ENCODE measurements at regions not wholly inside any gene's neighbourhood (a gene's known extent, or its start where the extent isn't known, plus 50 kb on each side); places are given as distances from the start of the nearest gene placed in this dataset.
"Not testable (repeated sequence)": the region's sequence is repeated elsewhere in the genome, so short reads cannot be mapped to it uniquely, and the experiment has no call there.

DNA sequence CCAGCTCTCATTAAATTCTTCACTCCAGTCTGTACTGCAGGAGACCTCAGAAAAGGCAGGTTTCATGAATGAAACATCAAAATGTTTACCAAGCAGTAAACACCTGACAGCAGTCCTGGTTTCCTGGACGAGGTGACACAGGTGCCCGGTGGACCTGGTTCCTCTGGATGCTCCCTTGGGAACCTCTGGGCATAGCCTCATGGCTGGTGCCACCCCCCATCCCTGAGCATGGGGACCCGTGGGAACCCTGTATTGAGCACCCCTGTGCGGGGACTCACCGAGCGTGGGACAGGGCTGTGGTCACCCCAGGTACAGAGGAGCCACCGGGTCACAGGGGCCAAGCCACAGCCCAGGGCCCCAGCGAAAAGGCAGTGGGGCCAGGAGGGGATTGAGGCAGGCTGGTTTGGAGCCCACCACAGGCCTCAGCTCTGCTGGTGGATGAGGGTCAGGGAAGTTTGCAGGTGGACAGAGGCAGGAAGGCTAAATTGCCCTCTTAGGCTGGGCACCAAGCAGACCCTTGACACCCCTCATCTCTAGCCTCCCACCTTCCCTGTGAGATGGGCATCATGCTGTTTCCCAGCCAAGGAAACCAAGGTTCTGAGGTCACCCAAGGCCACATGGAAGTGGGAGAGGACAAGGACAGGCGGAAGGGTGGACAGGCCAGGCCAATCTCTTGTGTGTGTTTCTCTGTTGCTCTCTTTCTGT is 158.4 kb downstream of the PTPRU start:
- no peak for DNase-seq

DNA sequence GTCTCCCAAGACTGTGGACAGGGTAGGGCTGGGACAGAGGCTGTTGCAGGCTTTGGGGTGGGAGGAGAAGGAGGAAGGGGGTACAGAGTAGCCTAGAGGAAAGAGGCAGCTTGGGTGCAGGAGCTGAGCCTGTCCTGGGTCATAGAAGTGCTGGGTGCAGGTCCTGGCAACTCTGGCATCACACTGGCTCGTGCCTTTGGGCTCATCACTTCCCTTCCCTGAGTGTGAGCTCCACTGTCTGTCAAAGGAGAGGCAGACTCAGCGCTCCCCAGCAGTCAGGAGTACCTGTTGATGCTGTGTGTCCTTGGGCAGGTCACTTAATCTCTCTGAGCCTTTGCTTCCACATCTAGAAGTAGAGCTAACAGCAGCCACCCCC is 157.1 kb downstream of the PTPRU start:
- DNase-seq = no peak

- DNase-seq = no peak
Observed at GRCh38 chr1:29392486-29393450, 156.4 kb downstream of the PTPRU start.

- no peak for DNase-seq
Observed at GRCh38 chr1:29392036-29392435, 155.7 kb downstream of the PTPRU start.

DNA sequence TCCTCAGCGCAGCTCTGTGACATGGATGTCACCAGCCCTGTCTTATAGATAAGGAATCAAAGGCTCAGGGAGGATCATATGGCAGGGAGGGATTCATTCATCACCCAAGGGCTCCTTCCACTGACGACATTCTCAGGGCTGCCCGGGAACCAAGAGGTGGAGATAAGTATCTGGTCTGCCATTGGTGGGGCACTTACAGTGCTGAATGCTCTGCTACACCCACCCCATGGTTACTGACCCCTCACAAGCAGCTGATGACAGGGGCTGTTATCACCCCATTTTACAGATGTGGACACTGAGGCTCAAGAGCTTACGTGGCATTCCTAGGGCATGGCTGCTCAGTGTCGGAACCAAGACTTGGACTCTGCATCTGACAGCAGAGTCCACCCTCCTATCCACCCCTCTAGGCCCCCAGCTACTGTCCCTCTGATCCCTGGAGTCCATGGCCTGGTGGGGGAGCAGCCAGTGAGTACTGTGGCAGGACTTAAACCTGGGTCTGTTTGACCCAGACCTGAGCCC is 155.1 kb downstream of the PTPRU start:
- no peak for DNase-seq

GRCh38 chr1:29390491-29391361 is 154.4 kb downstream of the PTPRU start:
- no peak for DNase-seq

- no peak for DNase-seq
Observed at GRCh38 chr1:29390075-29390474, 153.8 kb downstream of the PTPRU start.

DNA sequence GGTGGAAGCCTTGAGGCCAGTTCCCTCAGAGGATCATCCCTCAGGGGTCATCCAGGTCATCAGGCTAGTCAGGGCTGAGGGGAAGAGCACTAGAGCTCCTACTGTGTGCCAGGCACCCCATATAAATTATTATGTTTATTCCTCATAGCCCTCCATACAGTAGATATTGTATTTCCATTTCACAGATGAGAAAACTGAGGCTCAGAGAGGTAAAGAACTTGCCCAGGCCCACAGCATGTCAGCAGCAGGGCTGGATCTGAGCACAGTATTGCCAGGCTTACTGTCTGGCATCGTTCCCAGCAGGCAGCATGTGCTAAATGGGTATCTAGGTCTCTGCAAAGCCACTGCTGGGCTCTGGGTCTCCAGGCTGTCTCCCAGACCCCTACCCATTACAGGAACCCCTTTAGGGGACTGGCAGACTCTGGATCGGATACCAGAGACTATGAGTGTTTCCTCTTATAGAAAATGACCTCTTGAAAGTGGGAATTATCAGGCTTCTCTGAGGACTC is 153.3 kb downstream of the PTPRU start:
- DNase-seq = no peak

DNA sequence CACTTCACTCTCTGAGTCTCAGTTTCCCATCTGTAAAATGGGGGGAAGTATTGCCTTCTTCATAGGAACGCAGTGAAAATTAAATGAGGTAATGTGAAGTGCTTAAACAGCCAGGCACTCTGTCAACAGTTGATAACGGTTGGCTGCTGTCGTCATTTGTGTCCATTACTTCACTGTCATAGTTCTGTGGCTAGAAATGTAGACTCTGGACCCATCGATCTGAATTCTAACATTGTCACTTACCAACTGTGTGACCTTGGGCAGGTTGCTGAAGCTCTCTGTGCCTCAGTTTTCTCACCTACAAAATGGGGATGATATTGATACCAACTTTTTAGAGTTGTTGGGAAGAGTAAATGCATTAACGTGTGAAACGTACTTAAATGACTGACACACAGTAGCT is 152.6 kb downstream of the PTPRU start:
- DNase-seq = no peak

- no peak for DNase-seq
Observed at GRCh38 chr1:29388170-29388569, 151.8 kb downstream of the PTPRU start.

DNA sequence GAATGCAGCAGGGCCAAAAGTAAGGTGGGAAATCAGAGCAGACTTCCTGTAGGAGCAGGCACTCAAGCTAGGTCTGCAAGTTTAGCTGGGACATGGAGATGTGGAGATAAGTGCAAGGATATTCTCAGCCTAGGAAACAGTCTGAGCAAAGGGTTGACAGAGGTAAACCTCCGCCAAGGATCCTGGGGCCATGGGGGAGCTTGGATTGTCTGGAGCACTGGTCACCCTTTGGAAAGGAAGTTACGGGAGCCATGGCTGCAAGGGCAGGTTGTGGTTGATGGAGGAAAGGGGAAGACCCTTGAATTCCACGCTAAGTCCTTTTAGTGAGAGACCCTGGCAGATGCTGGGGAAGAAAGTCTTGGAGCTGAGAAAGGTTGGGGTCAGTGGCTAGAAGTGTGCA is 150.9 kb downstream of the PTPRU start:
- DNase-seq = no peak

DNA sequence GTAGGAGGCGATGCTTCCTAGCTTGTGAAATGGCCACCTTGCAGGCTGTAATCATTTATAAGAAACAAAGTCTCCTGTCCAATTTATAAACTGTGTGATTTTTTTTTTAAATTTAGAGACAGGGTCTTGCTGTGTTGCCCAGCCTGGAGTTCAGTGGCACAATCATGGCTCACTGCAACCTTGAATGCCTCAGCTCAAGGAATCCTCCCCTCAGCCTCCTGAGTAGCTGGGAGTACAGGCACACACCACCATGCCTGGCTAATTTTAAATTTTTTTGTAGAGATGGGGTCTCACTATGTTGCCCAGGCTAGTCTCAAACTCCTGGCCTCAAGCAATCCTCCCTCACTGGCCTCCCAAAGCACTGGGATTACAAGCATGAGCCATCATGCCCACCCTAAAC is 150.1 kb downstream of the PTPRU start:
- not testable (repeated sequence) for DNase-seq

DNA sequence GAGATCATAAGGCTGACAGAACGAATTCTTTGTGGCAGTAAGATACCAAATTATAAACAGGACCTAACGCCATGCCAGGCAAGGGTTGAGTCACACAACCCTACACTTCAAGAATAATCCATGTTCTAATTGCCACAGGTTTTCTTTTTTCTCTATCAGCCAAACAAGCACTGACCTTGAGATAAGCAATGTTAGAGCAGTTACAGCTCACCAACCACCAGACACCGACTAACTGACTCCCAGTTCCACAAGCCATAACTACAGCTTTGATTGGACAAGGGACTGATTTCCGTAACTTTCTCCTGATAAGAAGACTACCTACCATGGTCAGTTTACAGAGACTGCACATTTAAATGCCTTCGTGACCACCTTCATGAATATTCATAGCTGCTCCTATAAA is 149.6 kb downstream of the PTPRU start:
- no peak for DNase-seq

DNA sequence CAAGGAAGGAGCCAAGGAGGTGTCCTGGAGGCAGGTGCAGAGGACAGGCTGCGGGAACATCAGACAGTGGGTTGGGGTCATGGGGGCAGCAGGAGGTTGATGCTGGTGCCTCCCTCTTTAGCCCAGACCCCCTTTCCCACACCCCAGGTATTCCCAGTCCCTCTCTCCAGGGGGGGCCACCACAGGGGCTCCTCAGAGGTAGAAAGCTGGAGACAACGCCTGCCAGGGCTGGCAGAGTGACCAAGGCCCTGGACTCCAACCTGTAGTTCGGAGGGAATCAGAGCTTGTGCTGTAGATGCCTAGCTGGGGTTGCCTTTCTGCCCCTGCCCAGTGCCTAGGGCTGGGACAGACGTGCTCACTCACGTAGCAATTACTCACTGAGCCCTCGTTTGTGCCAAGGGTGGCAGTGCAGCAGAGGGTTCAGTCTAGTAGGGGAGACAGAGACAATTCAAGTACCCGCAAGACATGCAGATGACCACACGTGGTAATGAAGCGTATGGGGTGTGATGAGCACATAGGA is 148.2 kb downstream of the PTPRU start:
- DNase-seq = no peak

- DNase-seq = no peak
Observed at GRCh38 chr1:29383746-29384371, 147.5 kb downstream of the PTPRU start.

GRCh38 chr1:29382851-29383745 is 146.8 kb downstream of the PTPRU start:
- DNase-seq = no peak

GRCh38 chr1:29381426-29381825 is 145.1 kb downstream of the PTPRU start:
- no peak for DNase-seq

- no peak for DNase-seq
Observed at GRCh38 chr1:29380532-29380931, 144.2 kb downstream of the PTPRU start.

DNA sequence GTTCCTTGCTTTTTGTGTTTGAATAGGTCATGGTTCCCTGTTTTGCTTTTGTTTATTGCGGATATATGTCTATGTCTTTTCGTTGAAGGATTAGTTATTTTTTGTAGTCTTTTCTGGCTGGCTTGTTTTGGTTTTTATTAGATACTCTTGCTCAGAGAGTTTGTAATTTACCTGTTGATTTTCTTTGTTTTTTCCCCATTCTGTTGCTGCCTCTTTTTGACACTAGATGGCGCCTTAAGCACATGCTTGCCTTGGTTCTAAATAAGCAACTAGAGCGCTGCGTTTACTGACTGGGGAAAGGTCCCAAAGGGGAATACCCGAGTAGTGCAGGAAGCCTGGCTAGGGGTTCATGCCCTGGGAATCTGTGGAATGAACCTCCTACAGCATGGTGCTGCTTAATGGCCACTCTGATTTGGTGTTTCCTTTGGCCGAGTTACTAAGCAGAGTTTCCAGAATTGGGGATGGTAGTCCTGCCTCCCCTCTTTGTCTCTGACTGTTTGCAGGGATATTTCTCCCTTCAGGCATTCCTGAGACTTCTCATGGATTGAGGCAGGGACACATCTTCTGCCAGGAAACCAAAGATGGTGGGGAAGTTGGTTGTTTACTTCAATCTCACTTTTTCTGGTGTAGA is 143.2 kb downstream of the PTPRU start:
- no peak for DNase-seq

All from NCI-H1048 (cell line).